CD4-positive, alpha-beta T cell treated with Interleukin-17A for 1 hour (primary cell): ENCODE measurements at regions not wholly inside any gene's neighbourhood (a gene's known extent, or its start where the extent isn't known, plus 50 kb on each side); places are given as distances from the start of the nearest gene placed in this dataset.

ENCODE experiments used
- DNase-seq: peaks from one replicate; pipeline ENCODE4 v3.0.0-alpha.2; 2020

GRCh38 chr2:120867290-120868241, 131.9 kb downstream of the GLI2 start:
- DNase-seq, result no peak

GRCh38 chr2:120868366-120868765, 132.7 kb downstream of the GLI2 start:
- no peak for DNase-seq

- DNase-seq, result no peak
Measured at GRCh38 chr2:120869036-120869729, 133.5 kb downstream of the GLI2 start.

DNA sequence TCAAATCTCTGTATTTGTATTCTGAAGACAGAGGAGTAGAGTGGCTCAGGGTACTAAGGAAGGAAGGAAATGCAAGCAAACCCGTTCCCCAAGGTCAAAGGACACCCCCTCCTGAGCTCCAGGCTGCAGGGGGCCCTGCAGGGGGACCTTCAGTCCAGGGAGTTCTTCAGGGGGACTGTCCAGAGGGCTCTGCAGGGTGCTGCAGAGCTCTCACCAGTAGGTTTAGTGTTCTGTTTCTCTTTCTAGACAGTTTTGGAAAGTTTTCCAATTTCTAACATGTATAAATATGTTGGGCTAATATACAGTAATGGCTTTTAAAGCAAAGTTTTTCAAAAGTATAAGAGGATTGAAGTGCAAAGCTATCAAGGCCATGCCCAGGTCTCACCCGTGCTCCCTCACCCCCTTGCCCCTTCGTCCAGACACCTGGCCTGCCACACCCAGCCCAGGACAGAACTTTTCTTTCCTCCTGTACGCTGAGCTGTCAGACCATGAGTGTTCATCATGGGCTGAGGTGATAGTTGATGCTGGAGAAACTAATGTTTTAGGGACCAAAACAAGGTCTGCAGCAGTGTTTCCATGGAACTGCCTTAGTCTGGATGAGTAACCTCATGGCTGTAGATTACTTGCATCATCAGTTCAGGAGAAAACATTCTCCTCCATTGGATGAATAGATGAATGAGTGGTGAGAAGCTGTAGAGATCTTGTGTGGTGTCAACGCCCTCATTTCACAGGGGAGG, 134.2 kb downstream of the GLI2 start:
- DNase-seq, result no peak

DNA sequence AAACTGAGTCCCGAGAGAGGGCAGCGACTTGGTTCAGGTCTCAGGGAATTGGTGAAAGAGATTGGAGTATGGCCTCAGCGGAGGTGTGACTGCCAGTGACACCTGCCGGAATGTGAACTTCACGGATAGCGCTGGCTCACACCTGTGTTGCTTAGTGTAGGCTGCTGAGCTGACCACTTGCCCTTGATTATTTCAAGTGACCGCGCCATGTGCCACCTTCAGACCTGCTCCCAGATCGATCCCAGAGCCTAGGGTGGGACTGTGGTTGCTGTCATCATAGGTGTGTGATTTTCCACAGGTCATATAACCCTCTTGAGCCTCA, 134.8 kb downstream of the GLI2 start:
- no peak for DNase-seq

DNA sequence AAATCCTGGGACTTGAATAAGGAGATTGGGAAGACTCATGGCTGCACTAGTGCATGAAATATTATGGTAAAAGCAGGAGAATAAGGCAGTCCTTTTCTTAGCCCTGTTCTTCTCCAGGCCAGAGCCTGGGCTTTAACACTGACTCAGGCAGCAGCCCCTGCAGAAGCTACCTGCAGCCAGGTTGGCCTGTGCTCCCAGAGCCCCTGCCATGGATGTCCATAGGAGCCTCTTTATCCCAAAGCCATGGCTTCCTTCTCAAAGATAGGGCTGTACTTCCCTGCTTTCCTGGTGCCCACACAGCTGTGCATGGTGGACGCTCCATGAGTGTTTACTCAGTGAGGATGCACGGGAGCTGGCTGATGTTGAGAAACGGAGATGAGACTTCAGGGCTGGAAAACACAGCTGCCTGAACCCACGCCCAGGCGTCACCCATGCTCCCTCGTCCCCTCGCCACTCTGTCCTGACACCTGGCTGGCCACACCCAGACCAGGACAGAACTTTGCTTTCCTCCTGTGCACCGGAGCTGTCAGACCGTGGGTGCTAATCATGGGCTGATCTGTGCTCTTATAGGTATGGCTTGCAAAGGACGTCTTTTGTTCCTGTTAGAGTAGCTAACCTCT, 135.5 kb downstream of the GLI2 start:
- no peak for DNase-seq

DNA sequence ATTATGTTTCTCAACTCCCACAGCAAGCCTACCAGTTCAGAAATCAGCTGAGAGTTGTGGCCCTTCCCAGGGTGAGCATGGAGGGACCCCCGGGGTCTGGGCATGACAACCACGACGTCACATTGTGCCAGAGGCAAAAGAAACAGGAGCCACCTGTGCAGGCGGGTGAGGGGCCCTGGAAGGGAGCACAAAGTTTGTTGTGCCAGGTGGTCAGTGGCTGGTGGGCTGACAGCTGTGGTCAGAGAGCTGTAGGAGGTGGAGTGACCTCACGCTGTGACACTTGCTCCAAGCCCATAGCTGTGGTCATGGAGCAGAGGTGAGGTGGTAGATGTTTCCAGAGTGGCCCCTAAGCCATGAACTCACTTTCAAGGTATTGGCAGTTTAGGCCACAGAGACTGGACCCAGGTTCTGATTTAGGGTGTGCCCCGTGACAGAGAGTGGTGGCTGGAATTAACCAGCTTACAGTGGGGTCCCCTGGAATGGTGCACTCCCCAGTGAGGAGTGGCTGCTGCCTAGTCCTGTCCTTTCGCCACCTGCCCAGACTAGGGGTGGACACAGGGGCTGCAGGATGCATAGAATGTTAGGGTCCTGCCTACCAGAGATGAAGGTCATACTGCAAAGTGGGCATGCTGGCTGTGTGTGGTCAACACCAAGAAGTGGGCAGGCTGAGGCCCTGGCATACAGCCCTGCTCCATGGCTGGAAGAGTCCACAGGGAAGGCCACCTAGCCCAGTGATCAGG, 136.4 kb downstream of the GLI2 start:
- DNase-seq, result no peak

GRCh38 chr2:120873958-120874887, 138.6 kb downstream of the GLI2 start:
- no peak for DNase-seq

GRCh38 chr2:120874888-120875275, 139.2 kb downstream of the GLI2 start:
- DNase-seq, result no peak

GRCh38 chr2:120875431-120875830, 139.8 kb downstream of the GLI2 start:
- no peak for DNase-seq

- DNase-seq, result no peak
Measured at GRCh38 chr2:120876526-120877280, 141.0 kb downstream of the GLI2 start.

DNA sequence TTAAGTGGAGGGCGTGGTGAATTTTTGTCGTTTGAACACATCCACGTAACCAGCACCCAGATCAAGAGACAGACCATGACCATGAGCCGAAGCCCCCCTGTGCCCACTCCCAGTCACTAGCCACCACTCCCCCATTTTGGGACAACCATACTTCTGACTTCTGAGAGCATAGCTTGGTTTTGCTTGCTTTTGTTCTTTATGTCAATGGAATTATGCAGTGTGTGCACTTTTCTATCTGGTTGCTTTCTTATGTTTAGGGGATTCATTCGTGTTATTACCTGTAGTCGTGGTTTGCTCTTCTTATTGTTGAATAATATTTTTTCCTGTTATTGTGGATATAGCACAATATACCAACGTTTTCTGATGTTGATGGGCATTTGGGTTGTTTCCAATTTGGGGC, 141.7 kb downstream of the GLI2 start:
- DNase-seq, result no peak

- no peak for DNase-seq
Measured at GRCh38 chr2:120878970-120879369, 143.3 kb downstream of the GLI2 start.

DNA sequence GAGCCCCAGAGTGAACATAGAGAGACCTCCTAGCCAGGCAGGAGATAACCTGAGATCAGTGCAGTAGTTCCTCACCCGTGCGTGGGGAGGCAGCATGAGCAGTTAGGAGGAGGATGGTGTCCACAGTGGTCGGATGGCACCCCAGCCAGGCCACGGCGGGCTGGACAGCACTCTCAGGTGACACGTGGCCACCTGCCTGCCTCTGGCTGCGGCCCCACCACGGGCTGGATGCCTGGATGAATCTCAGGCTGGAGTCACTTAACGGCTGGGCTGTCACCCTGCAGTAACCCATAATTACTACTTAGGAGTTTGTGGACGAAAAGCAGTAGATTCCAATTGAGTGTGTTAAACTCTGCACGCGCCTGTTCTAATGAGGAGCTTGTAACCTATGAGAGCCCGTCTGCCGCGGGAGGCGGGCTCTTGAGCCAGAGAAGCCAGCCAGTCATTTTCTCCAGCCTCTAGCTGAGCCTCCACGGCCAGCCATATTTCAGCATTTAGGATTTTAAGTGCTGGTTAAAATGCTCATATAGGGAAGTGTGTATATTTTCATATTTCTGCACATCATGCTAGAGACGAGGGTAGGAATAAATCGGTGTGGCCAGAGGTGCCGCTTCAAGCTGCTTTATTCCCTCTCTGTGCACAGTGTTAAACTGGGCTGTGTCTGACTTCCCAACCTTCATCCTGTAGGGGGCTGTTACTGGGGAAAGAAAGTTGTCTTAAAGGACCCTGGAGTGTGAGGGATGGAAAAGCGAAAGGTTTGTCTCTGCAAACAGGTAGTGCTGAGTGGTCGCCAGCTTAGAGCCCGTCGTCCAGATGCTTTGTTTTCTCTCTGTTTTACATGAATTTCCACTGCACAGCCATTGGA, 144.0 kb downstream of the GLI2 start:
- DNase-seq, result no peak

- no peak for DNase-seq
Measured at GRCh38 chr2:120880381-120880780, 144.7 kb downstream of the GLI2 start.

GRCh38 chr2:120881981-120882788, 146.5 kb downstream of the GLI2 start:
- no peak for DNase-seq

DNA sequence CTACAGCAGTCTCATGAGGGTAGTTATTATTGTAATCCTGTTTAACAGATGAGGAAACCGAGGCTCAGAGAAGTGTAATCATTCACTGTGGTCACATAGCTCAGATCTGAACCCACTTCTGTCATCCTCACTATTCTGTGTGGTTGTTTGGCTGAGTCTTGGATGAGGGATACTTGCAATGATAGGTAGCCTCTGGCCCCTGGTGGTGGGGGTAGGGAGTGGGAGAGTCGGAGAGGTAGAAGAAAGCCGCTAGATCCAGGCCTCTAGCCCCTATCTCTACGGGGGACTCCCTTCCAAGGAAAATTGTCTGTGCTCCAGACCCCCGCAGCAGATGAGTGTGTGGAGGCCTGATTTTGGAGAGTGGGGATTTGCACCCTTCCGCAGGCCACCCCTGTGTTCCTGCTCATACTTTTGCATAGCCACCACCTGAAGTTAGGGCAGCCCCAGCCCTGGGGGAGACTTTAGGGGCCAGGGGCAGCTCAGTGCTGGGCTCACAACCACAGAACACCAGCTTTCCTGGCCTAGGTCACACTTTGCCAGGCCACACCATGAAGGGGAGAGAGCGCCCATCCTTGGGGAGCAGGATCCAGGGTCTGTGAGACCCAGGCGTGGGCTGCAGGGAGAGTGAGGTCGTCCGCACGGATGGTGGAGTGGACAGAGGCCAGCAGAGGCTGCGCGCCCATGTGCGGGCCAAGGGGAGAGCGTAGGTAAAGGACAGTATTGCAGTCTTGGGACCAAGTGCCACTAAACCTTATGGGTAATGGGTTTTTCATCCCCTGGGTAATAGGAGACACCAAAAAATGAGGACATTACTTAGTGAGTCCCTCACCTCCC, 148.2 kb downstream of the GLI2 start:
- DNase-seq, result no peak
